HEK293 (cell line): ENCODE measurements at regions not wholly inside any gene's neighbourhood (a gene's known extent, or its start where the extent isn't known, plus 50 kb on each side); places are given as distances from the start of the nearest gene placed in this dataset.

ENCODE experiments used
- CTCF ChIA-PET: fragments of 350-600 bp; formaldehyde crosslinking; extraction: SDS; loops from one replicate; lab custom pipeline; 2021; ENCODE audit warnings: antibody characterized with exemption; lab: Yijun Ruan, JAX
- POLR2A ChIA-PET: fragments of 300-600 bp; formaldehyde crosslinking; extraction: SDS; loops from one replicate; lab custom pipeline; 2020; ENCODE audit warnings: antibody characterized with exemption, inconsistent platforms; lab: Yijun Ruan, JAX
- H3K27ac ChIP-seq: fragments of 200-500 bp; sonication (Bioruptor generic); 2 replicates; pipeline ENCODE4 v1.5.1; 2014; ENCODE audit warnings: low read depth, low read length, control low read depth, inconsistent platforms; ENCODE audit errors: extremely low read depth
- H3K36me3 ChIP-seq, 2 experiments: fragments of 200-500 bp in 1 of 2; sonication (Bioruptor generic) in 1 of 2; 1 replicate in 1 of 2; 2 replicates in 1 of 2; pipeline ENCODE4 v1.5.1; 2014 to 2017; ENCODE audit warnings: inconsistent platforms in 2 of 2, low read length in 2 of 2; ENCODE audit not compliant: control insufficient read depth in 2 of 2, insufficient read depth in 1 of 2
- H3K4me1 ChIP-seq: fragments of 200-500 bp; sonication (Bioruptor generic); 2 replicates; pipeline ENCODE4 v1.5.1; 2014; ENCODE audit warnings: mild to moderate bottlenecking, low read length, inconsistent platforms; ENCODE audit not compliant: control insufficient read depth, insufficient read depth
- H3K4me3 ChIP-seq: 2 replicates; pipeline ENCODE4 v1.5.1; 2011; ENCODE audit warnings: low read depth, mild to moderate bottlenecking, control low read depth, low read length, moderate library complexity
- H3K9me3 ChIP-seq: fragments of 200-500 bp; sonication (Bioruptor generic); 2 replicates; pipeline ENCODE4 v1.5.1; 2014; ENCODE audit warnings: low read depth, low read length, inconsistent platforms; ENCODE audit not compliant: control insufficient read depth, insufficient read depth
- KLF10 ChIP-seq: fragments of 450-650 bp; IDR thresholded peaks from 2 replicates; pipeline ENCODE4 v1.5.1; 2018; ENCODE audit warnings: missing biosample characterization, mild to moderate bottlenecking, missing genetic modification characterization
- KLF9 ChIP-seq: fragments of 450-650 bp; formaldehyde crosslinking; IDR thresholded peaks from 2 replicates; pipeline ENCODE4 v1.5.1; 2016; ENCODE audit warnings: missing biosample characterization, missing genetic modification characterization, low read depth
- SALL2 ChIP-seq: fragments of 450-650 bp; formaldehyde crosslinking; IDR thresholded peaks from 2 replicates; pipeline ENCODE4 v1.5.0; 2017; ENCODE audit warnings: missing biosample characterization, mild to moderate bottlenecking, missing genetic modification characterization, borderline replicate concordance
- TCF7L2 ChIP-seq: IDR thresholded peaks from 2 replicates; pipeline ENCODE4 v1.6.1; 2011; ENCODE audit warnings: low read depth, mild to moderate bottlenecking, inconsistent platforms, low read length, moderate library complexity, borderline replicate concordance
- ZBTB17 ChIP-seq: fragments of 450-650 bp; formaldehyde crosslinking; IDR thresholded peaks from 2 replicates; pipeline ENCODE4 v1.5.1; 2016; ENCODE audit warnings: missing biosample characterization, missing genetic modification characterization
- ZNF146 ChIP-seq: fragments of 450-650 bp; formaldehyde crosslinking; IDR thresholded peaks from 2 replicates; pipeline ENCODE4 v1.5.1; 2016; ENCODE audit warnings: missing biosample characterization, missing genetic modification characterization
- ZNF155 ChIP-seq: fragments of 450-650 bp; formaldehyde crosslinking; IDR thresholded peaks from 2 replicates; pipeline ENCODE4 v1.5.1; 2016; ENCODE audit warnings: missing biosample characterization, missing genetic modification characterization
- ZNF174 ChIP-seq: fragments of 450-650 bp; formaldehyde crosslinking; IDR thresholded peaks from 2 replicates; pipeline ENCODE4 v1.5.0; 2017; ENCODE audit warnings: missing biosample characterization, mild to moderate bottlenecking, missing genetic modification characterization
- ZNF350 ChIP-seq: fragments of 450-650 bp; formaldehyde crosslinking; IDR thresholded peaks from 2 replicates; pipeline ENCODE4 v1.5.0; 2017; ENCODE audit warnings: missing biosample characterization, mild to moderate bottlenecking, missing genetic modification characterization
- ZNF416 ChIP-seq: fragments of 450-650 bp; formaldehyde crosslinking; IDR thresholded peaks from 2 replicates; pipeline ENCODE4 v1.5.1; 2016; ENCODE audit warnings: missing biosample characterization, missing genetic modification characterization
- ZNF426 ChIP-seq: fragments of 450-650 bp; formaldehyde crosslinking; IDR thresholded peaks from 2 replicates; pipeline ENCODE4 v1.5.1; 2017; ENCODE audit warnings: missing biosample characterization, missing genetic modification characterization, mild to moderate bottlenecking, inconsistent platforms, moderate library complexity
- ZNF510 ChIP-seq: fragments of 450-650 bp; formaldehyde crosslinking; IDR thresholded peaks from 2 replicates; pipeline ENCODE4 v1.5.1; 2018; ENCODE audit warnings: mild to moderate bottlenecking, missing genetic modification characterization, missing biosample characterization; ENCODE audit not compliant: insufficient replicate concordance
- ZNF544 ChIP-seq: fragments of 450-650 bp; formaldehyde crosslinking; IDR thresholded peaks from 2 replicates; pipeline ENCODE4 v1.5.0; 2017; ENCODE audit warnings: missing biosample characterization, missing genetic modification characterization
- ZNF555 ChIP-seq: fragments of 450-650 bp; formaldehyde crosslinking; conservative IDR thresholded peaks from 2 replicates; pipeline ENCODE4 v1.5.1; 2017; ENCODE audit warnings: missing biosample characterization, mild to moderate bottlenecking, missing genetic modification characterization, inconsistent platforms
- ZNF561 ChIP-seq: fragments of 450-650 bp; IDR thresholded peaks from 2 replicates; pipeline ENCODE4 v1.5.1; 2018; ENCODE audit warnings: missing biosample characterization, missing genetic modification characterization, borderline replicate concordance
- ZNF596 ChIP-seq: fragments of 450-650 bp; IDR thresholded peaks from 2 replicates; pipeline ENCODE4 v1.5.0; 2018; ENCODE audit warnings: missing biosample characterization, mild to moderate bottlenecking, missing genetic modification characterization, moderate library complexity
- ZNF610 ChIP-seq: fragments of 450-650 bp; formaldehyde crosslinking; IDR thresholded peaks from 2 replicates; pipeline ENCODE4 v1.5.1; 2016; ENCODE audit warnings: missing biosample characterization, missing genetic modification characterization, borderline replicate concordance
- ZNF623 ChIP-seq: fragments of 450-650 bp; formaldehyde crosslinking; IDR thresholded peaks from 2 replicates; pipeline ENCODE4 v1.5.1; 2016; ENCODE audit warnings: missing biosample characterization, missing genetic modification characterization
- ZNF626 ChIP-seq: fragments of 450-650 bp; sonication (Bioruptor Pico); formaldehyde crosslinking; IDR thresholded peaks from 2 replicates; pipeline ENCODE4 v1.5.1; 2018; ENCODE audit warnings: missing biosample characterization, missing genetic modification characterization, inconsistent platforms
- ZNF843 ChIP-seq: fragments of 450-650 bp; formaldehyde crosslinking; IDR thresholded peaks from 2 replicates; pipeline ENCODE4 v1.5.1; 2016; ENCODE audit warnings: missing biosample characterization, missing genetic modification characterization
- TF ChIP-seq, protein P1 (sequence below): IDR thresholded peaks from 2 replicates; pipeline ENCODE4 v1.6.1; 2011; ENCODE audit warnings: mild to moderate bottlenecking, low read depth, low read length, borderline replicate concordance
- TF ChIP-seq, protein P2 (sequence below): fragments of 450-650 bp; formaldehyde crosslinking; conservative IDR thresholded peaks from 2 replicates; pipeline ENCODE4 v1.5.1; 2016; ENCODE audit warnings: low read depth, missing biosample characterization, missing genetic modification characterization
- TF ChIP-seq, protein P3 (sequence below): fragments of 450-650 bp; formaldehyde crosslinking; IDR thresholded peaks from 2 replicates; pipeline ENCODE4 v1.5.1; 2016; ENCODE audit warnings: missing biosample characterization, missing genetic modification characterization
- TF ChIP-seq, protein P4 (sequence below): fragments of 450-650 bp; formaldehyde crosslinking; IDR thresholded peaks from 2 replicates; pipeline ENCODE4 v1.5.1; 2016; ENCODE audit warnings: missing biosample characterization, missing genetic modification characterization

DNA sequence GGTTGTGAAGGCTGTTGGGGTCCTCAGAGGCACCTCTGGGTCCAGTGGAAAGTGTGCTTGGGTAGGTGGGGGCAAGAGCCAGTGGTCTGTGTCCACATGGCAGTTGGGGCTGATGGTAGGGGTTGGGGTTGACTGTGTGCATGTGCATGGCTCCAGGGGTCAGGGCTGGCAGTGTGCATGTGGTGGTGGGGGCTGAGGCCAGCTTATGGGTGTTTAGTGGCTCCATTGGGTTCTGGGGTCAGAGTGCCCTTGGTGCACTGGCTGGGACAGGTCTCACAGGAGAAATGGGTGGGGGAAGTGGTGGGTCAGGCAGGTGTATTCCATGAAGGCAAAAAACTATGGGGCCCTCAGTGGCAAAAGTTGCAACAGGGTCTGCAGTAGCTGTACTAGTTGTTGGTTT lies 97.9 kb downstream of the EDEM1 start:
- Histone ChIP-seq H3K36me3 (no peaks in the 10 kb centered on the region), H3K9me3 (no peaks in the 10 kb centered on the region), H3K27ac (no peak overlapping the region), H3K4me1 (no peaks in the 10 kb centered on the region), H3K4me3 (no peak overlapping the region)
- ChIA-PET CTCF (no interaction called here), POLR2A (no interaction called here)
- no peak for TF ChIP-seq ZNF174
- TF ChIP-seq, protein P1, sequence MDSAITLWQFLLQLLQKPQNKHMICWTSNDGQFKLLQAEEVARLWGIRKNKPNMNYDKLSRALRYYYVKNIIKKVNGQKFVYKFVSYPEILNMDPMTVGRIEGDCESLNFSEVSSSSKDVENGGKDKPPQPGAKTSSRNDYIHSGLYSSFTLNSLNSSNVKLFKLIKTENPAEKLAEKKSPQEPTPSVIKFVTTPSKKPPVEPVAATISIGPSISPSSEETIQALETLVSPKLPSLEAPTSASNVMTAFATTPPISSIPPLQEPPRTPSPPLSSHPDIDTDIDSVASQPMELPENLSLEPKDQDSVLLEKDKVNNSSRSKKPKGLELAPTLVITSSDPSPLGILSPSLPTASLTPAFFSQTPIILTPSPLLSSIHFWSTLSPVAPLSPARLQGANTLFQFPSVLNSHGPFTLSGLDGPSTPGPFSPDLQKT = no peak
- TF ChIP-seq ZNF416 (tag by site-specific recombination) = no peak
- TF ChIP-seq ZNF843 (tag by site-specific recombination) = no peak
- no peak for TF ChIP-seq ZBTB17 (tag by site-specific recombination)
- TF ChIP-seq ZNF561 (tag by site-specific recombination) = no peak
- no peak for TF ChIP-seq KLF9 (tag by site-specific recombination)
- TF ChIP-seq ZNF510 = no peak
- TF ChIP-seq ZNF350 = no peak
- TF ChIP-seq, protein P2, sequence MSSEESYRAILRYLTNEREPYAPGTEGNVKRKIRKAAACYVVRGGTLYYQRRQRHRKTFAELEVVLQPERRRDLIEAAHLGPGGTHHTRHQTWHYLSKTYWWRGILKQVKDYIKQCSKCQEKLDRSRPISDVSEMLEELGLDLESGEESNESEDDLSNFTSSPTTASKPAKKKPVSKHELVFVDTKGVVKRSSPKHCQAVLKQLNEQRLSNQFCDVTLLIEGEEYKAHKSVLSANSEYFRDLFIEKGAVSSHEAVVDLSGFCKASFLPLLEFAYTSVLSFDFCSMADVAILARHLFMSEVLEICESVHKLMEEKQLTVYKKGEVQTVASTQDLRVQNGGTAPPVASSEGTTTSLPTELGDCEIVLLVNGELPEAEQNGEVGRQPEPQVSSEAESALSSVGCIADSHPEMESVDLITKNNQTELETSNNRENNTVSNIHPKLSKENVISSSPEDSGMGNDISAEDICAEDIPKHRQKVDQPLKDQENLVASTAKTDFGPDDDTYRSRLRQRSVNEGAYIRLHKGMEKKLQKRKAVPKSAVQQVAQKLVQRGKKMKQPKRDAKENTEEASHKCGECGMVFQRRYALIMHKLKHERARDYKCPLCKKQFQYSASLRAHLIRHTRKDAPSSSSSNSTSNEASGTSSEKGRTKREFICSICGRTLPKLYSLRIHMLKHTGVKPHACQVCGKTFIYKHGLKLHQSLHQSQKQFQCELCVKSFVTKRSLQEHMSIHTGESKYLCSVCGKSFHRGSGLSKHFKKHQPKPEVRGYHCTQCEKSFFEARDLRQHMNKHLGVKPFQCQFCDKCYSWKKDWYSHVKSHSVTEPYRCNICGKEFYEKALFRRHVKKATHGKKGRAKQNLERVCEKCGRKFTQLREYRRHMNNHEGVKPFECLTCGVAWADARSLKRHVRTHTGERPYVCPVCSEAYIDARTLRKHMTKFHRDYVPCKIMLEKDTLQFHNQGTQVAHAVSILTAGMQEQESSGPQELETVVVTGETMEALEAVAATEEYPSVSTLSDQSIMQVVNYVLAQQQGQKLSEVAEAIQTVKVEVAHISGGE (tag by site-specific recombination) = no peak
- no peak for TF ChIP-seq SALL2 (tag by site-specific recombination)
- no peak for TF ChIP-seq ZNF426 (tag by site-specific recombination)
- TF ChIP-seq ZNF146 = no peak
- TF ChIP-seq ZNF596 (tag by site-specific recombination) = no peak

DNA sequence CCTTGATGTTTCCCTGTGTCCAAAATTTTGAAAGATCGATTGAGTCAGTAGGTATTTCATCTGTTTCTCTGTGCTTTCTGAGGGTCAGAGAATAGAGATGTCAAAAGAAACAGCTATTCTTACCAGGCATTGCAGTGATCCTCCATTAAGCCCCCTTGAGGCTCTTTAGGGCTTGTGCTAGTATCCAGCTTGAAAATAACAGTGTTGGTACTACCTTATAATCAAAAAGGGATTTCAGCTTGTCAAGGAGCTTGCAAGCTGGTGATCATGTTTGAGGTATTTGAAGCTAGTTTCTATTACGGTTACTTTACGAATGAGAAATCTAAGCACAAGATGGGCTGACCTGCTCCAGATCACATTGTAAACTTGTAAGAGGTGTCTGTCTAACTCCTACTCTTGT lies 103.4 kb downstream of the EDEM1 start:
- Histone ChIP-seq H3K4me3 (no peak overlapping the region), H3K27ac (no peak overlapping the region), H3K36me3 (no peaks in the 10 kb centered on the region), H3K9me3 (no peaks in the 10 kb centered on the region), H3K4me1 (no peaks in the 10 kb centered on the region)
- ChIA-PET POLR2A (no interaction called here), CTCF (interaction anchor here (0.6 to 1.0 kb wide), 4 partner anchors 13 to 763 kb away, joined by 3 to 5 read pairs (median 4); no protein-coding TSS in a partner anchor)
- TF ChIP-seq ZNF544 = no peak
- TF ChIP-seq ZNF155 = no peak
- TF ChIP-seq KLF10 (tag by site-specific recombination) = no peak
- no peak for TF ChIP-seq ZNF623
- no peak for TF ChIP-seq ZNF555 (tag by site-specific recombination)
- no peak for TF ChIP-seq ZNF626 (tag by site-specific recombination)
- TF ChIP-seq TCF7L2 = no peak
- TF ChIP-seq, protein P3, sequence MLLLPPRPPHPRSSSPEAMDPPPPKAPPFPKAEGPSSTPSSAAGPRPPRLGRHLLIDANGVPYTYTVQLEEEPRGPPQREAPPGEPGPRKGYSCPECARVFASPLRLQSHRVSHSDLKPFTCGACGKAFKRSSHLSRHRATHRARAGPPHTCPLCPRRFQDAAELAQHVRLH = no peak
- TF ChIP-seq, protein P4, sequence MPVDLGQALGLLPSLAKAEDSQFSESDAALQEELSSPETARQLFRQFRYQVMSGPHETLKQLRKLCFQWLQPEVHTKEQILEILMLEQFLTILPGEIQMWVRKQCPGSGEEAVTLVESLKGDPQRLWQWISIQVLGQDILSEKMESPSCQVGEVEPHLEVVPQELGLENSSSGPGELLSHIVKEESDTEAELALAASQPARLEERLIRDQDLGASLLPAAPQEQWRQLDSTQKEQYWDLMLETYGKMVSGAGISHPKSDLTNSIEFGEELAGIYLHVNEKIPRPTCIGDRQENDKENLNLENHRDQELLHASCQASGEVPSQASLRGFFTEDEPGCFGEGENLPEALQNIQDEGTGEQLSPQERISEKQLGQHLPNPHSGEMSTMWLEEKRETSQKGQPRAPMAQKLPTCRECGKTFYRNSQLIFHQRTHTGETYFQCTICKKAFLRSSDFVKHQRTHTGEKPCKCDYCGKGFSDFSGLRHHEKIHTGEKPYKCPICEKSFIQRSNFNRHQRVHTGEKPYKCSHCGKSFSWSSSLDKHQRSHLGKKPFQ (tag by site-specific recombination) = no peak
- no peak for TF ChIP-seq ZNF610 (tag by site-specific recombination)
